ENCODE measurements at regions not wholly inside any gene's neighbourhood (a gene's known extent, or its start where the extent isn't known, plus 50 kb on each side); places are given as distances from the start of the nearest gene placed in this dataset.

GRCh38 chr2:43119303-43119702 lies 107.1 kb downstream of the ZFP36L2 start:
- H3K27me3 ChIP-seq (ENCODE audit: insufficient read depth, poor library complexity, severe bottlenecking), result no peaks in the 10 kb centered on the region
- no peak for TF ChIP-seq POLR2AphosphoS5 (IDR thresholded peaks at IDR 0.05; ENCODE audit: low read depth)
- no peak for TF ChIP-seq CTCF (IDR thresholded peaks at IDR 0.05; ENCODE audit: insufficient read depth, low read length)
- TF ChIP-seq SPI1 (IDR thresholded peaks at IDR 0.05; ENCODE audit: borderline replicate concordance, low read depth), result no peak
- no peak for TF ChIP-seq REST (IDR thresholded peaks at IDR 0.05; ENCODE audit: insufficient replicate concordance, low read depth)
- TF ChIP-seq GABPA (IDR thresholded peaks at IDR 0.05; ENCODE audit: low read depth), result no peak
- H3K4me3 ChIP-seq (replicated peaks; ENCODE audit: insufficient read depth, low read length), result no peak overlapping the region
- no peak overlapping the region for H3K27ac ChIP-seq (replicated peaks)
- DNase-seq (ENCODE audit: low read depth in 1 of 2, low spot score in 1 of 2), result no peak

GRCh38 chr2:43117521-43118143 lies 108.8 kb downstream of the ZFP36L2 start:
- Histone ChIP-seq H3K27me3 (ENCODE audit: insufficient read depth, poor library complexity, severe bottlenecking) (no peaks in the 10 kb centered on the region), H3K27ac (replicated peaks) (peak overlapping the region; percentile 22; the same call in 1 of the 2 replicates), H3K4me3 (replicated peaks; ENCODE audit: insufficient read depth, low read length) (no peak overlapping the region)
- TF ChIP-seq GABPA (IDR thresholded peaks at IDR 0.05; ENCODE audit: low read depth) (no peak), POLR2AphosphoS5 (IDR thresholded peaks at IDR 0.05; ENCODE audit: low read depth) (no peak), SPI1 (IDR thresholded peaks at IDR 0.05; ENCODE audit: borderline replicate concordance, low read depth) (no peak), REST (IDR thresholded peaks at IDR 0.05; ENCODE audit: insufficient replicate concordance, low read depth) (no peak), CTCF (IDR thresholded peaks at IDR 0.05; ENCODE audit: insufficient read depth, low read length) (no peak)
- DNase-seq (ENCODE audit: low read depth in 1 of 2, low spot score in 1 of 2), result no peak

- Histone ChIP-seq H3K27me3 (ENCODE audit: insufficient read depth, poor library complexity, severe bottlenecking) (no peaks in the 10 kb centered on the region), H3K4me3 (replicated peaks; ENCODE audit: insufficient read depth, low read length) (no peak overlapping the region), H3K27ac (replicated peaks) (no peak overlapping the region)
- no peak for TF ChIP-seq SPI1 (IDR thresholded peaks at IDR 0.05; ENCODE audit: borderline replicate concordance, low read depth)
- no peak for DNase-seq (ENCODE audit: low read depth in 1 of 2, low spot score in 1 of 2)
Observed at GRCh38 chr2:43116988-43117387, 109.4 kb downstream of the ZFP36L2 start.

GRCh38 chr2:43115881-43116280 lies 110.5 kb downstream of the ZFP36L2 start:
- H3K4me3 ChIP-seq (replicated peaks; ENCODE audit: insufficient read depth, low read length), result no peak overlapping the region
- no peaks in the 10 kb centered on the region for H3K27me3 ChIP-seq (ENCODE audit: insufficient read depth, poor library complexity, severe bottlenecking)
- TF ChIP-seq GABPA (IDR thresholded peaks at IDR 0.05; ENCODE audit: low read depth) (no peak), CTCF (IDR thresholded peaks at IDR 0.05; ENCODE audit: insufficient read depth, low read length) (no peak), SPI1 (IDR thresholded peaks at IDR 0.05; ENCODE audit: borderline replicate concordance, low read depth) (0 out of 2 replicates have a peak, but pooled peaks have one; percentile 12), POLR2AphosphoS5 (IDR thresholded peaks at IDR 0.05; ENCODE audit: low read depth) (no peak), REST (IDR thresholded peaks at IDR 0.05; ENCODE audit: insufficient replicate concordance, low read depth) (no peak)
- no peak overlapping the region for H3K27ac ChIP-seq (replicated peaks)
- no peak for DNase-seq (ENCODE audit: low read depth in 1 of 2, low spot score in 1 of 2)
